ENCODE measurements at regions not wholly inside any gene's neighbourhood (a gene's known extent, or its start where the extent isn't known, plus 50 kb on each side); places are given as distances from the start of the nearest gene placed in this dataset.
"Not testable (repeated sequence)": the region's sequence is repeated elsewhere in the genome, so short reads cannot be mapped to it uniquely, and the experiment has no call there.

- no peak for DNase-seq (ENCODE audit: low read depth in 1 of 2, low spot score in 1 of 2)
These were observed 354.6 kb downstream of the MATN1 start for GRCh38 chr1:30368651-30369240.

- no peak for DNase-seq (ENCODE audit: low read depth in 1 of 2, low spot score in 1 of 2)
These were observed 356.5 kb downstream of the MATN1 start for GRCh38 chr1:30366911-30367310.

- no peak for DNase-seq (ENCODE audit: low read depth in 1 of 2, low spot score in 1 of 2)
These were observed 357.2 kb downstream of the MATN1 start for GRCh38 chr1:30366199-30366598.

GRCh38 chr1:30365596-30365995 lies 357.8 kb downstream of the MATN1 start:
- DNase-seq (ENCODE audit: low read depth in 1 of 2, low spot score in 1 of 2) = no peak

GRCh38 chr1:30363031-30363430 lies 360.4 kb downstream of the MATN1 start:
- DNase-seq (ENCODE audit: low read depth in 1 of 2, low spot score in 1 of 2) = no peak

GRCh38 chr1:30362603-30362990 lies 360.8 kb downstream of the MATN1 start:
- DNase-seq (ENCODE audit: low read depth in 1 of 2, low spot score in 1 of 2) = no peak

GRCh38 chr1:30361890-30362602 lies 361.3 kb downstream of the MATN1 start:
- DNase-seq (ENCODE audit: low read depth in 1 of 2, low spot score in 1 of 2) = not testable (repeated sequence)

- DNase-seq (ENCODE audit: low read depth in 1 of 2, low spot score in 1 of 2) = no peak
These were observed 362.6 kb downstream of the MATN1 start for GRCh38 chr1:30360753-30361152.

- no peak for DNase-seq (ENCODE audit: low read depth in 1 of 2, low spot score in 1 of 2)
These were observed 363.1 kb downstream of the MATN1 start for GRCh38 chr1:30360281-30360680.

- no peak for DNase-seq (ENCODE audit: low read depth in 1 of 2, low spot score in 1 of 2)
These were observed 363.7 kb downstream of the MATN1 start for GRCh38 chr1:30359539-30360220.

GRCh38 chr1:30358500-30358899 lies 364.9 kb downstream of the MATN1 start:
- no peak for DNase-seq (ENCODE audit: low read depth in 1 of 2, low spot score in 1 of 2)

GRCh38 chr1:30356839-30357238 lies 366.5 kb downstream of the MATN1 start:
- DNase-seq (ENCODE audit: low read depth in 1 of 2, low spot score in 1 of 2) = no peak

- DNase-seq (ENCODE audit: low read depth in 1 of 2, low spot score in 1 of 2) = no peak
These were observed 369.0 kb downstream of the MATN1 start for GRCh38 chr1:30354410-30354809.

- no peak for DNase-seq (ENCODE audit: low read depth in 1 of 2, low spot score in 1 of 2)
These were observed 369.7 kb downstream of the MATN1 start for GRCh38 chr1:30353637-30354036.

- no peak for DNase-seq (ENCODE audit: low read depth in 1 of 2, low spot score in 1 of 2)
These were observed 375.2 kb downstream of the MATN1 start for GRCh38 chr1:30348147-30348546.

GRCh38 chr1:30345491-30346130 lies 377.8 kb downstream of the MATN1 start:
- DNase-seq (ENCODE audit: low read depth in 1 of 2, low spot score in 1 of 2) = no peak

- no peak for DNase-seq (ENCODE audit: low read depth in 1 of 2, low spot score in 1 of 2)
These were observed 379.8 kb downstream of the MATN1 start for GRCh38 chr1:30343562-30343961.

GRCh38 chr1:30342535-30343141 lies 380.7 kb downstream of the MATN1 start:
- no peak for DNase-seq (ENCODE audit: low read depth in 1 of 2, low spot score in 1 of 2)

GRCh38 chr1:30340934-30341333 lies 382.5 kb downstream of the MATN1 start:
- DNase-seq (ENCODE audit: low read depth in 1 of 2, low spot score in 1 of 2) = no peak

- DNase-seq (ENCODE audit: low read depth in 1 of 2, low spot score in 1 of 2) = no peak
These were observed 383.5 kb downstream of the MATN1 start for GRCh38 chr1:30339866-30340265.

GRCh38 chr1:30338765-30339164 lies 384.6 kb downstream of the MATN1 start:
- DNase-seq (ENCODE audit: low read depth in 1 of 2, low spot score in 1 of 2) = no peak

GRCh38 chr1:30337324-30337620 lies 386.1 kb downstream of the MATN1 start:
- no peak for DNase-seq (ENCODE audit: low read depth in 1 of 2, low spot score in 1 of 2)

All from stimulated activated CD4-positive, alpha-beta T cell treated with anti-CD3 and anti-CD28 coated beads, Interleukin-15, amount 100 ng/mL, for 1 hour (primary cell).